HG03378 (cell line): ENCODE measurements at regions not wholly inside any gene's neighbourhood (a gene's known extent, or its start where the extent isn't known, plus 50 kb on each side); places are given as distances from the start of the nearest gene placed in this dataset.

Experiments
- ATAC-seq: cut with Tn5 transposase; IDR thresholded peaks from one replicate; pipeline ENCODE4 v1.9.1; 2021; ENCODE audit warnings: mild to moderate bottlenecking, moderate library complexity; ENCODE audit not compliant: unreplicated experiment

- no peak for ATAC-seq
Observed at GRCh38 chr18:77815666-77816338, 566.2 kb downstream of the GALR1 start.

- no peak for ATAC-seq
Observed at GRCh38 chr18:77818328-77818727, 568.7 kb downstream of the GALR1 start.

GRCh38 chr18:77820472-77820871 is 570.8 kb downstream of the GALR1 start:
- no peak for ATAC-seq

GRCh38 chr18:77821892-77822291 is 572.2 kb downstream of the GALR1 start:
- ATAC-seq = no peak

GRCh38 chr18:77822632-77823031 is 573.0 kb downstream of the GALR1 start:
- no peak for ATAC-seq

GRCh38 chr18:77833807-77834206 is 584.2 kb downstream of the GALR1 start:
- ATAC-seq = no peak

- ATAC-seq = no peak
Observed at GRCh38 chr18:77851802-77852201, 602.2 kb downstream of the GALR1 start.

GRCh38 chr18:77853859-77854258 is 604.2 kb downstream of the GALR1 start:
- no peak for ATAC-seq

GRCh38 chr18:77857678-77858655 is 608.3 kb downstream of the GALR1 start:
- ATAC-seq = no peak

GRCh38 chr18:77859634-77860033 is 610.0 kb downstream of the GALR1 start:
- ATAC-seq = no peak

- ATAC-seq = no peak
Observed at GRCh38 chr18:77862066-77862757, 612.6 kb downstream of the GALR1 start.

- ATAC-seq = no peak
Observed at GRCh38 chr18:77865853-77866252, 616.2 kb downstream of the GALR1 start.

GRCh38 chr18:77866351-77866750 is 616.7 kb downstream of the GALR1 start:
- no peak for ATAC-seq

GRCh38 chr18:77870199-77870598 is 620.6 kb downstream of the GALR1 start:
- no peak for ATAC-seq

GRCh38 chr18:77870894-77871293 is 621.2 kb downstream of the GALR1 start:
- no peak for ATAC-seq

- ATAC-seq = no peak
Observed at GRCh38 chr18:77872166-77872565, 622.5 kb downstream of the GALR1 start.

GRCh38 chr18:77876319-77876865 is 626.7 kb downstream of the GALR1 start:
- no peak for ATAC-seq

GRCh38 chr18:77879829-77880228 is 630.2 kb downstream of the GALR1 start:
- ATAC-seq = no peak

GRCh38 chr18:77884454-77884853 is 634.8 kb downstream of the GALR1 start:
- ATAC-seq = no peak

- ATAC-seq = no peak
Observed at GRCh38 chr18:77894060-77894459, 644.4 kb downstream of the GALR1 start.

GRCh38 chr18:77895250-77895649 is 645.6 kb downstream of the GALR1 start:
- ATAC-seq = no peak
